Panc1 (cell line): ENCODE measurements at regions not wholly inside any gene's neighbourhood (a gene's known extent, or its start where the extent isn't known, plus 50 kb on each side); places are given as distances from the start of the nearest gene placed in this dataset.

Experiments
- ATAC-seq: fragments of 200-7000 bp; cut with Tn5 transposase; 2 replicates; pipeline ENCODE4 v1.9.1; 2020; ENCODE audit warnings: mild to moderate bottlenecking, moderate library complexity
- BruUV-seq: library from RNA; stranded (reverse); fragments of 400-500 nt; replicated peaks from 2 replicates; lab custom pipeline; 2021; lab: Mats Ljungman, UMichigan
- CTCF ChIA-PET: fragments of 300-600 bp; sonication (Branson Sonifier 250); formaldehyde crosslinking; loops from one replicate; lab custom pipeline; 2022; ENCODE audit warnings: antibody characterized with exemption; lab: Charles Lee
- POLR2A ChIA-PET: fragments of 300-600 bp; sonication (Branson Sonifier 250); formaldehyde crosslinking; loops from one replicate; lab custom pipeline; 2022; ENCODE audit warnings: antibody characterized with exemption; lab: Charles Lee
- DNase-seq: peaks from one replicate; pipeline ENCODE4 v3.0.0-alpha.2; 2010; ENCODE audit warnings: low read depth, low spot score
- H3K27ac ChIP-seq: 2 replicates; pipeline ENCODE4 v1.5.1; 2011; ENCODE audit warnings: mild to moderate bottlenecking, low read length, inconsistent platforms
- H3K27me3 ChIP-seq: fragments of 200-500 bp; sonication (Bioruptor generic); 2 replicates; pipeline ENCODE4 v1.6.0; 2014; ENCODE audit warnings: low read length, inconsistent platforms; ENCODE audit not compliant: control insufficient read depth, insufficient read depth
- H3K36me3 ChIP-seq: fragments of 200-500 bp; sonication (Bioruptor generic); 2 replicates; pipeline ENCODE4 v1.5.1; 2014; ENCODE audit warnings: inconsistent platforms, mild to moderate bottlenecking, low read length, moderate library complexity; ENCODE audit not compliant: control insufficient read depth, insufficient read depth
- H3K4me1 ChIP-seq: 2 replicates; pipeline ENCODE4 v1.5.1; 2011; ENCODE audit warnings: inconsistent platforms, mild to moderate bottlenecking, low read length, moderate library complexity; ENCODE audit not compliant: control insufficient read depth, insufficient read depth
- H3K4me3 ChIP-seq, 2 experiments: 2 replicates each; pipeline ENCODE4 v1.5.1; 2011 to 2012; ENCODE audit warnings: low read depth in 2 of 2, low read length in 2 of 2, mild to moderate bottlenecking in 2 of 2, inconsistent platforms in 1 of 2, moderate library complexity in 1 of 2
- H3K9me3 ChIP-seq: fragments of 200-500 bp; sonication (Bioruptor generic); 2 replicates; pipeline ENCODE4 v1.5.1; 2014; ENCODE audit warnings: low read depth, mild to moderate bottlenecking, inconsistent platforms, low read length, moderate library complexity; ENCODE audit not compliant: control insufficient read depth, insufficient read depth
- POLR2AphosphoS5 ChIP-seq: IDR thresholded peaks from 2 replicates; pipeline ENCODE4 v1.6.1; 2012; ENCODE audit warnings: mild to moderate bottlenecking, low read depth, low read length, moderate library complexity
- SIN3A ChIP-seq: IDR thresholded peaks from 2 replicates; pipeline ENCODE4 v1.6.1; 2012; ENCODE audit warnings: low read depth, mild to moderate bottlenecking, low read length, moderate library complexity, borderline replicate concordance; ENCODE audit not compliant: insufficient read depth
- TCF7L2 ChIP-seq: IDR thresholded peaks from 2 replicates; pipeline ENCODE4 v1.6.1; 2011; ENCODE audit warnings: mild to moderate bottlenecking, low read depth, low read length, inconsistent platforms
- in situ Hi-C: cut with HindIII; loops from 2 replicates; pipeline ENCODE4 v1.10.0; 2016; ENCODE audit warnings: low sequenced_read_pairs, low pct_unique_long_range_greater_than_20kb
- intact Hi-C: fragments of 100-400 bp; cut with micrococcal nuclease; formaldehyde crosslinking; loops from one replicate; pipeline ENCODE4 v1.10.0; 2022; ENCODE audit not compliant: unreplicated experiment
- TF ChIP-seq, protein P1 (sequence below), 2 experiments: IDR thresholded peaks; 2 replicates each; pipeline ENCODE4 v1.6.1; 2011 to 2012; ENCODE audit warnings: low read depth in 2 of 2, control low read depth in 1 of 2, low read length in 1 of 2, mild to moderate bottlenecking in 1 of 2, moderate library complexity in 1 of 2; ENCODE audit not compliant: insufficient read depth in 1 of 2
- TF ChIP-seq, protein P2 (sequence below): fragments of 450-650 bp; IDR thresholded peaks from 2 replicates; pipeline ENCODE4 v1.5.1; 2017; ENCODE audit warnings: mild to moderate bottlenecking

DNA sequence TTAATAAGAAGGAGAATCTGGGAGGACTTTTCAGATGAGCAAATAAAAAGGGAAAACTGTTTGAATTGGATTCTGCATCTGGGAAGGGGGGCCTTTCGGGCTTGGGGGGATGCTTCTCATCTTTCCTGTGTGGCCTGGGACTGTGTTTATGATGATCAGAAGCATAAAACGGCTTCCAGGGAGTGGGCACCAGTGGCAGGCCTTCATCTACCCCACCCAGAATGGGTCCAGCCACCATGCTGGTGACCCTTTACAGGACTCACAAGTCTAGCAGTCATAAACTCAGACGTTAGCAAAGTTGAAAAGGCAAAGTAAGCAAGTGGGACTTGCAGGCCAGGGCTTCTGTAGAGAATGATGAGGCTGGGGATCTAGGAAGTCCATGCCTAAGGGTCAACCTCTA lies 198.3 kb upstream of the ZMIZ1 start:
- Histone ChIP-seq H3K27me3 (no peaks in the 10 kb centered on the region), H3K4me3 (no peak overlapping the region), H3K9me3 (no peaks in the 10 kb centered on the region), H3K36me3 (no peaks in the 10 kb centered on the region), H3K27ac (no peak overlapping the region), H3K4me1 (no peaks in the 10 kb centered on the region)
- ChIA-PET CTCF (no interaction called here), POLR2A (no interaction called here)
- intact Hi-C loops (no loop called here), in situ Hi-C loops (no loop called here)
- BruUV-seq: no TSS peak
- DNase-seq (no peak), ATAC-seq (no peak)
- TF ChIP-seq, protein P1, sequence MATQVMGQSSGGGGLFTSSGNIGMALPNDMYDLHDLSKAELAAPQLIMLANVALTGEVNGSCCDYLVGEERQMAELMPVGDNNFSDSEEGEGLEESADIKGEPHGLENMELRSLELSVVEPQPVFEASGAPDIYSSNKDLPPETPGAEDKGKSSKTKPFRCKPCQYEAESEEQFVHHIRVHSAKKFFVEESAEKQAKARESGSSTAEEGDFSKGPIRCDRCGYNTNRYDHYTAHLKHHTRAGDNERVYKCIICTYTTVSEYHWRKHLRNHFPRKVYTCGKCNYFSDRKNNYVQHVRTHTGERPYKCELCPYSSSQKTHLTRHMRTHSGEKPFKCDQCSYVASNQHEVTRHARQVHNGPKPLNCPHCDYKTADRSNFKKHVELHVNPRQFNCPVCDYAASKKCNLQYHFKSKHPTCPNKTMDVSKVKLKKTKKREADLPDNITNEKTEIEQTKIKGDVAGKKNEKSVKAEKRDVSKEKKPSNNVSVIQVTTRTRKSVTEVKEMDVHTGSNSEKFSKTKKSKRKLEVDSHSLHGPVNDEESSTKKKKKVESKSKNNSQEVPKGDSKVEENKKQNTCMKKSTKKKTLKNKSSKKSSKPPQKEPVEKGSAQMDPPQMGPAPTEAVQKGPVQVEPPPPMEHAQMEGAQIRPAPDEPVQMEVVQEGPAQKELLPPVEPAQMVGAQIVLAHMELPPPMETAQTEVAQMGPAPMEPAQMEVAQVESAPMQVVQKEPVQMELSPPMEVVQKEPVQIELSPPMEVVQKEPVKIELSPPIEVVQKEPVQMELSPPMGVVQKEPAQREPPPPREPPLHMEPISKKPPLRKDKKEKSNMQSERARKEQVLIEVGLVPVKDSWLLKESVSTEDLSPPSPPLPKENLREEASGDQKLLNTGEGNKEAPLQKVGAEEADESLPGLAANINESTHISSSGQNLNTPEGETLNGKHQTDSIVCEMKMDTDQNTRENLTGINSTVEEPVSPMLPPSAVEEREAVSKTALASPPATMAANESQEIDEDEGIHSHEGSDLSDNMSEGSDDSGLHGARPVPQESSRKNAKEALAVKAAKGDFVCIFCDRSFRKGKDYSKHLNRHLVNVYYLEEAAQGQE (IDR thresholded peaks at IDR 0.05; ENCODE audit: insufficient read depth in 1 of 2, low read depth in 2 of 2, low read length in 1 of 2): no peak
- TF ChIP-seq POLR2AphosphoS5: no peak

DNA sequence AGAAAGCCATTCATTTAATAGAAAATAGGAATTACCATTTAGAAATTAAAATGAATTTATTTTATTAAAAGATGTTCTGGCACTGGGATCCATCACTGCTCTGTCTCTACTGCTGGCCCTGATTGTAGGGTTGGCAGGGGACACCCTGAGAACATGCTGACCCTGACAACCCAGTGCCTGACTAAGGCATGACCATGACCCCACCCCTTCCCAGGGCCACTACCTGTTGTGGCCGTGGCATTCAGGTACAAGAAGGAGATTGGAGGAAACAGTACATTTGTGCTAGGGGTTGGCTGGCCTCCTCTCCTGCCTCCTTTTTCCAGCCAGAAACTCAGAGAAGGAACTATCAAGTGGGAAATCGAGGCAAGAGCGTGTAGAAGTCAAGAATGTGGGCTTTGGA lies 197.0 kb upstream of the ZMIZ1 start:
- no peak for DNase-seq
- Histone ChIP-seq H3K9me3 (no peaks in the 10 kb centered on the region), H3K27ac (no peak overlapping the region), H3K27me3 (no peaks in the 10 kb centered on the region), H3K4me3 (no peak overlapping the region), H3K36me3 (no peaks in the 10 kb centered on the region), H3K4me1 (no peaks in the 10 kb centered on the region)
- ATAC-seq: no peak
- no TSS peak for BruUV-seq
- POLR2A ChIA-PET: interaction anchor here (0.6 kb wide), 1 partner anchor 85 kb away, joined by 3 read pairs; no protein-coding TSS in a partner anchor
- CTCF ChIA-PET: no interaction called here
- no peak for TF ChIP-seq POLR2AphosphoS5
- TF ChIP-seq TCF7L2: no peak
- TF ChIP-seq SIN3A: no peak
- TF ChIP-seq, protein P1 (IDR thresholded peaks at IDR 0.05; ENCODE audit: insufficient read depth in 1 of 2, low read depth in 2 of 2, low read length in 1 of 2): no peak
- TF ChIP-seq, protein P2, sequence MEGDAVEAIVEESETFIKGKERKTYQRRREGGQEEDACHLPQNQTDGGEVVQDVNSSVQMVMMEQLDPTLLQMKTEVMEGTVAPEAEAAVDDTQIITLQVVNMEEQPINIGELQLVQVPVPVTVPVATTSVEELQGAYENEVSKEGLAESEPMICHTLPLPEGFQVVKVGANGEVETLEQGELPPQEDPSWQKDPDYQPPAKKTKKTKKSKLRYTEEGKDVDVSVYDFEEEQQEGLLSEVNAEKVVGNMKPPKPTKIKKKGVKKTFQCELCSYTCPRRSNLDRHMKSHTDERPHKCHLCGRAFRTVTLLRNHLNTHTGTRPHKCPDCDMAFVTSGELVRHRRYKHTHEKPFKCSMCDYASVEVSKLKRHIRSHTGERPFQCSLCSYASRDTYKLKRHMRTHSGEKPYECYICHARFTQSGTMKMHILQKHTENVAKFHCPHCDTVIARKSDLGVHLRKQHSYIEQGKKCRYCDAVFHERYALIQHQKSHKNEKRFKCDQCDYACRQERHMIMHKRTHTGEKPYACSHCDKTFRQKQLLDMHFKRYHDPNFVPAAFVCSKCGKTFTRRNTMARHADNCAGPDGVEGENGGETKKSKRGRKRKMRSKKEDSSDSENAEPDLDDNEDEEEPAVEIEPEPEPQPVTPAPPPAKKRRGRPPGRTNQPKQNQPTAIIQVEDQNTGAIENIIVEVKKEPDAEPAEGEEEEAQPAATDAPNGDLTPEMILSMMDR: no peak
- intact Hi-C loops: no loop called here
- in situ Hi-C loops: no loop called here
